Tibial artery (tissue), 4 donors: ENCODE measurements at regions not wholly inside any gene's neighbourhood (a gene's known extent, or its start where the extent isn't known, plus 50 kb on each side); places are given as distances from the start of the nearest gene placed in this dataset.

Experiments used
- DNase-seq, 2 donors: peaks; one replicate each; pipeline ENCODE4 v3.0.0-alpha.2; 2019
- H3K27ac ChIP-seq, 2 donors: fragments of 200-600 bp; sonication (generic) in 1 of 2; 1 replicate in 1 of 2; 2 replicates in 1 of 2; pipeline ENCODE4 v1.5.1; 2018 to 2019; ENCODE audit warnings: mild to moderate bottlenecking in 1 of 2
- H3K27me3 ChIP-seq, 2 donors: fragments of 200-600 bp; sonication (generic) in 1 of 2; one replicate each; pipeline versions ENCODE4 v1.5.1 to v1.6.0; 2016 to 2019
- H3K36me3 ChIP-seq, 3 donors: fragments of 200-600 bp; sonication (generic) in 2 of 3; one replicate each; pipeline ENCODE4 v1.5.1; 2016 to 2019; ENCODE audit warnings: mild to moderate bottlenecking in 2 of 3
- H3K4me1 ChIP-seq, 4 donors: fragments of 200-600 bp; sonication (generic) in 2 of 4; 1 replicate in 3 of 4; 2 replicates in 1 of 4; pipeline ENCODE4 v1.5.1; 2016 to 2019
- H3K4me3 ChIP-seq, 2 donors: fragments of 200-600 bp; sonication (generic) in 1 of 2; 1 replicate in 1 of 2; 2 replicates in 1 of 2; pipeline ENCODE4 v1.5.1; 2018 to 2019; ENCODE audit warnings: mild to moderate bottlenecking in 2 of 2
- H3K9me3 ChIP-seq, 3 donors: fragments of 200-600 bp; sonication (generic) in 1 of 3; one replicate each; pipeline ENCODE4 v1.5.1; 2016 to 2019
- intact Hi-C: fragments of 100-400 bp; cut with DNase I; formaldehyde crosslinking; loops from one replicate; pipeline ENCODE4 v1.15.0; 2023; ENCODE audit warnings: low total_unique reads
- TF ChIP-seq, protein P1 (sequence below), 2 experiments: fragments of 200-600 bp in 1 of 2; fragments of 450-650 bp in 1 of 2; IDR thresholded peaks; one replicate each; pipeline ENCODE4 v1.5.1; 2017 to 2019; ENCODE audit warnings: antibody characterized with exemption in 2 of 2, mild to moderate bottlenecking in 1 of 2, moderate library complexity in 1 of 2

DNA sequence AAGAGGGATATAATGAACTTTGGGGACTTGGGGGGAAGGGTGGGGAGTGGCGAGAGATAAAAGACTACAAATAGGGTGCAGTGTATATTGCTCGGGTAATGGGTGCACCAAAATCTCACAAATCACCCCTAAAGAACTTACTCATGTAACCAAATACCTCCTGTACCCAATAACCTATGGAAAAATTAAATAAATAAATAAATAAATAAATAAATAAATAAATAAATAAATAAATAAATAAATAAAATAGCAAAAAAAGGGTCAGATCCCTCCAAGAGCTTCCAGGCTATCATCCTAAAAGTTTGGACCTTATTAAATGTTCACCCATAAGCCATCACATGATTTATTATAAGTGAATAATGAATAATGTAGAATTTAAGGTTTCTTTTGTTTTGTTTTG is 636.1 kb upstream of the C16orf82 start:
- H3K9me3 ChIP-seq, result no peaks in the 10 kb centered on the region
- TF ChIP-seq, protein P1, sequence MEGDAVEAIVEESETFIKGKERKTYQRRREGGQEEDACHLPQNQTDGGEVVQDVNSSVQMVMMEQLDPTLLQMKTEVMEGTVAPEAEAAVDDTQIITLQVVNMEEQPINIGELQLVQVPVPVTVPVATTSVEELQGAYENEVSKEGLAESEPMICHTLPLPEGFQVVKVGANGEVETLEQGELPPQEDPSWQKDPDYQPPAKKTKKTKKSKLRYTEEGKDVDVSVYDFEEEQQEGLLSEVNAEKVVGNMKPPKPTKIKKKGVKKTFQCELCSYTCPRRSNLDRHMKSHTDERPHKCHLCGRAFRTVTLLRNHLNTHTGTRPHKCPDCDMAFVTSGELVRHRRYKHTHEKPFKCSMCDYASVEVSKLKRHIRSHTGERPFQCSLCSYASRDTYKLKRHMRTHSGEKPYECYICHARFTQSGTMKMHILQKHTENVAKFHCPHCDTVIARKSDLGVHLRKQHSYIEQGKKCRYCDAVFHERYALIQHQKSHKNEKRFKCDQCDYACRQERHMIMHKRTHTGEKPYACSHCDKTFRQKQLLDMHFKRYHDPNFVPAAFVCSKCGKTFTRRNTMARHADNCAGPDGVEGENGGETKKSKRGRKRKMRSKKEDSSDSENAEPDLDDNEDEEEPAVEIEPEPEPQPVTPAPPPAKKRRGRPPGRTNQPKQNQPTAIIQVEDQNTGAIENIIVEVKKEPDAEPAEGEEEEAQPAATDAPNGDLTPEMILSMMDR (IDR thresholded peaks at IDR 0.05), result no peak
- DNase-seq, result no peak
- no peak overlapping the region for H3K27ac ChIP-seq
- H3K4me3 ChIP-seq, result no peak overlapping the region
- intact Hi-C loops, result no loop called here
- no peaks in the 10 kb centered on the region for H3K4me1 ChIP-seq
- H3K27me3 ChIP-seq, result no peaks in the 10 kb centered on the region
- no peaks in the 10 kb centered on the region for H3K36me3 ChIP-seq

- intact Hi-C loops, result no loop called here
- Histone ChIP-seq H3K27me3 (no peaks in the 10 kb centered on the region), H3K4me1 (no peaks in the 10 kb centered on the region), H3K4me3 (no peak overlapping the region), H3K9me3 (peaks cover 0 to 5% (median 0%) of the 10 kb centered on the region in 3 donors), H3K27ac (no peak overlapping the region), H3K36me3 (no peaks in the 10 kb centered on the region)
- TF ChIP-seq, protein P1 (IDR thresholded peaks at IDR 0.05), result no peak
- DNase-seq, result no peak
Observed at GRCh38 chr16:26433807-26434206, 632.9 kb upstream of the C16orf82 start.

DNA sequence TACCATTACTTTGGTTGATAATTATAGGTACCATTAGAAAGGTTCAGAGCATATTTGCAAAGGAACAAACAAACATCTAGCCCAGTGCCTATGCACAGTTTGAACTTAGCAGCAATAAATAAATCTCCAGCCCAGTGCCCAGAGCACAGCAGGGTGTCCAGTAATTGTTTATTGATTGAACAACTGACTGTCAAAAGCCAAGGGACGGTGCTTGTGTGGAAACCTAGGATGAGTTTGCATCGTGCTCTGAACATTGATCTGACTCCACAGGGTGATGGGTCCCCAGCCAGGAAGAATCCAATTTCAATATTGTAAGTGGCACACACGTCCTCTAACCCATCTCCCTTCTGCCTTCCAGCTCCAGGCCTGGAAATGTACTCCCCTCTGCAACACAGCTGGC is 625.5 kb upstream of the C16orf82 start:
- TF ChIP-seq, protein P1 (IDR thresholded peaks at IDR 0.05), result no peak
- Histone ChIP-seq H3K27ac (no peak overlapping the region), H3K4me1 (no peaks in the 10 kb centered on the region), H3K27me3 (no peaks in the 10 kb centered on the region), H3K36me3 (no peaks in the 10 kb centered on the region), H3K9me3 (peaks cover 0 to 5% (median 0%) of the 10 kb centered on the region in 3 donors), H3K4me3 (no peak overlapping the region)
- intact Hi-C loops, result no loop called here
- DNase-seq, result no peak

GRCh38 chr16:26442321-26442720 is 624.4 kb upstream of the C16orf82 start:
- no peak for DNase-seq
- Histone ChIP-seq H3K36me3 (no peaks in the 10 kb centered on the region), H3K27ac (no peak overlapping the region), H3K4me3 (no peak overlapping the region), H3K27me3 (no peaks in the 10 kb centered on the region), H3K9me3 (peaks cover 0 to 5% (median 0%) of the 10 kb centered on the region in 3 donors), H3K4me1 (no peaks in the 10 kb centered on the region)
- TF ChIP-seq, protein P1 (IDR thresholded peaks at IDR 0.05), result no peak
- intact Hi-C loops, result no loop called here

GRCh38 chr16:26447570-26447969 is 619.2 kb upstream of the C16orf82 start:
- Histone ChIP-seq H3K4me1 (no peaks in the 10 kb centered on the region), H3K27ac (no peak overlapping the region), H3K27me3 (no peaks in the 10 kb centered on the region), H3K4me3 (no peak overlapping the region), H3K36me3 (no peaks in the 10 kb centered on the region), H3K9me3 (no peaks in the 10 kb centered on the region)
- DNase-seq, result no peak
- TF ChIP-seq, protein P1 (IDR thresholded peaks at IDR 0.05), result no peak
- intact Hi-C loops, result no loop called here

GRCh38 chr16:26453215-26453614 is 613.5 kb upstream of the C16orf82 start:
- DNase-seq, result no peak
- Histone ChIP-seq H3K9me3 (no peaks in the 10 kb centered on the region), H3K4me3 (no peak overlapping the region), H3K27ac (no peak overlapping the region), H3K36me3 (no peaks in the 10 kb centered on the region), H3K27me3 (no peaks in the 10 kb centered on the region), H3K4me1 (peaks cover 0 to 12% (median 0%) of the 10 kb centered on the region in 4 donors)
- TF ChIP-seq, protein P1 (IDR thresholded peaks at IDR 0.05), result no peak
- intact Hi-C loops, result no loop called here
